ENCODE measurements at regions not wholly inside any gene's neighbourhood (a gene's known extent, or its start where the extent isn't known, plus 50 kb on each side); places are given as distances from the start of the nearest gene placed in this dataset.

GRCh38 chr5:33091571-33092363 is 349.0 kb upstream of the TARS1 start:
- no peak for TF ChIP-seq CTCF (IDR thresholded peaks at IDR 0.05)
- TF ChIP-seq POLR2A (IDR thresholded peaks at IDR 0.05), result no peak

Data from vagina (tissue), 2 donors.